AG20443 (cell line): ENCODE measurements at regions not wholly inside any gene's neighbourhood (a gene's known extent, or its start where the extent isn't known, plus 50 kb on each side); places are given as distances from the start of the nearest gene placed in this dataset.
A peak's percentile ranks its signal among the peaks of the same experiment; 100 is the strongest.

ENCODE experiments used
- DNase-seq: peaks from one replicate; pipeline ENCODE4 v3.0.0; 2012; ENCODE audit warnings: low spot score, mixed read lengths

- DNase-seq: no peak
These were observed 86.2 kb downstream of the TSPAN8 start for GRCh38 chr12:71071536-71072097.

GRCh38 chr12:71070416-71071128 lies 87.2 kb downstream of the TSPAN8 start:
- DNase-seq: no peak

GRCh38 chr12:71069311-71069710 lies 88.5 kb downstream of the TSPAN8 start:
- DNase-seq: no peak

GRCh38 chr12:71063087-71063486 lies 94.7 kb downstream of the TSPAN8 start:
- DNase-seq: no peak

- DNase-seq: no peak
These were observed 96.3 kb downstream of the TSPAN8 start for GRCh38 chr12:71061451-71061850.

- no peak for DNase-seq
These were observed 97.4 kb downstream of the TSPAN8 start for GRCh38 chr12:71060426-71060825.

GRCh38 chr12:71057330-71057729 lies 100.5 kb downstream of the TSPAN8 start:
- no peak for DNase-seq

GRCh38 chr12:71054551-71054950 lies 103.2 kb downstream of the TSPAN8 start:
- no peak for DNase-seq

- DNase-seq: no peak
These were observed 111.6 kb downstream of the TSPAN8 start for GRCh38 chr12:71046215-71046614.

- peak; percentile 12 for DNase-seq
These were observed 112.0 kb downstream of the TSPAN8 start for GRCh38 chr12:71045781-71046180.

GRCh38 chr12:71041476-71041875 lies 116.3 kb downstream of the TSPAN8 start:
- DNase-seq: no peak

- DNase-seq: no peak
These were observed 118.4 kb upstream of the PTPRR start for GRCh38 chr12:71038960-71039359.

- DNase-seq: no peak
These were observed 116.0 kb upstream of the PTPRR start for GRCh38 chr12:71036526-71036925.

GRCh38 chr12:71032933-71033332 lies 112.4 kb upstream of the PTPRR start:
- DNase-seq: no peak

GRCh38 chr12:71029302-71029701 lies 108.8 kb upstream of the PTPRR start:
- no peak for DNase-seq

- DNase-seq: no peak
These were observed 107.3 kb upstream of the PTPRR start for GRCh38 chr12:71027856-71028255.

GRCh38 chr12:71024827-71025226 lies 104.3 kb upstream of the PTPRR start:
- no peak for DNase-seq

GRCh38 chr12:71024281-71024680 lies 103.7 kb upstream of the PTPRR start:
- DNase-seq: no peak

GRCh38 chr12:71021491-71021890 lies 101.0 kb upstream of the PTPRR start:
- no peak for DNase-seq

GRCh38 chr12:71019282-71019831 lies 98.8 kb upstream of the PTPRR start:
- no peak for DNase-seq

GRCh38 chr12:71018682-71019081 lies 98.1 kb upstream of the PTPRR start:
- no peak for DNase-seq

- DNase-seq: peak; percentile 33
These were observed 93.7 kb upstream of the PTPRR start for GRCh38 chr12:71014180-71014785.

- DNase-seq: no peak
These were observed 90.7 kb upstream of the PTPRR start for GRCh38 chr12:71011261-71011660.
